KMS-11 (cell line): ENCODE measurements at regions not wholly inside any gene's neighbourhood (a gene's known extent, or its start where the extent isn't known, plus 50 kb on each side); places are given as distances from the start of the nearest gene placed in this dataset.

Source experiments
- H2AFZ ChIP-seq: fragments of 200-600 bp; sonication (generic); 2 replicates; pipeline ENCODE4 v1.6.1; 2016; ENCODE audit warnings: antibody characterized with exemption, mixed run types, low read depth
- H3K27ac ChIP-seq: fragments of 200-600 bp; sonication (generic); 2 replicates; pipeline ENCODE4 v1.6.1; 2016; ENCODE audit warnings: mild to moderate bottlenecking, mixed run types
- H3K27me3 ChIP-seq: fragments of 200-600 bp; sonication (generic); 2 replicates; pipeline ENCODE4 v1.6.1; 2017; ENCODE audit warnings: mild to moderate bottlenecking, low read depth, mixed run types, moderate library complexity; ENCODE audit not compliant: insufficient read depth
- H3K36me3 ChIP-seq: fragments of 200-600 bp; sonication (generic); 2 replicates; pipeline ENCODE4 v1.6.1; 2017; ENCODE audit warnings: mild to moderate bottlenecking, mixed run types; ENCODE audit not compliant: insufficient read depth
- H3K4me1 ChIP-seq: fragments of 200-600 bp; sonication (generic); 2 replicates; pipeline ENCODE4 v1.6.1; 2016; ENCODE audit warnings: mild to moderate bottlenecking, low read depth, mixed run types; ENCODE audit not compliant: poor library complexity, severe bottlenecking
- H3K4me2 ChIP-seq: fragments of 200-600 bp; sonication (generic); 2 replicates; pipeline ENCODE4 v1.7.0; 2016; ENCODE audit warnings: mild to moderate bottlenecking, mixed run types
- H3K4me3 ChIP-seq: fragments of 200-600 bp; sonication (generic); IDR thresholded peaks from 2 replicates; pipeline ENCODE4 v1.6.1; 2017; ENCODE audit warnings: low read depth, low read length, mixed read lengths; ENCODE audit not compliant: insufficient read depth
- H3K79me2 ChIP-seq: fragments of 200-600 bp; sonication (generic); 2 replicates; pipeline ENCODE4 v1.6.1; 2016; ENCODE audit warnings: low read depth, mixed run types; ENCODE audit not compliant: insufficient read depth
- H3K9ac ChIP-seq: fragments of 200-600 bp; sonication (generic); 2 replicates; pipeline ENCODE4 v1.6.1; 2016; ENCODE audit warnings: mild to moderate bottlenecking, mixed run types
- H4K20me1 ChIP-seq: fragments of 200-600 bp; sonication (generic); 2 replicates; pipeline ENCODE4 v1.6.1; 2016; ENCODE audit warnings: mild to moderate bottlenecking, mixed run types; ENCODE audit not compliant: insufficient read depth
- TF ChIP-seq, protein P1 (sequence below): fragments of 200-600 bp; sonication (generic); conservative IDR thresholded peaks from 2 replicates; pipeline ENCODE4 v1.6.1; 2017; ENCODE audit warnings: low read depth, mild to moderate bottlenecking, antibody characterized with exemption, low read length, moderate library complexity, mixed read lengths

DNA sequence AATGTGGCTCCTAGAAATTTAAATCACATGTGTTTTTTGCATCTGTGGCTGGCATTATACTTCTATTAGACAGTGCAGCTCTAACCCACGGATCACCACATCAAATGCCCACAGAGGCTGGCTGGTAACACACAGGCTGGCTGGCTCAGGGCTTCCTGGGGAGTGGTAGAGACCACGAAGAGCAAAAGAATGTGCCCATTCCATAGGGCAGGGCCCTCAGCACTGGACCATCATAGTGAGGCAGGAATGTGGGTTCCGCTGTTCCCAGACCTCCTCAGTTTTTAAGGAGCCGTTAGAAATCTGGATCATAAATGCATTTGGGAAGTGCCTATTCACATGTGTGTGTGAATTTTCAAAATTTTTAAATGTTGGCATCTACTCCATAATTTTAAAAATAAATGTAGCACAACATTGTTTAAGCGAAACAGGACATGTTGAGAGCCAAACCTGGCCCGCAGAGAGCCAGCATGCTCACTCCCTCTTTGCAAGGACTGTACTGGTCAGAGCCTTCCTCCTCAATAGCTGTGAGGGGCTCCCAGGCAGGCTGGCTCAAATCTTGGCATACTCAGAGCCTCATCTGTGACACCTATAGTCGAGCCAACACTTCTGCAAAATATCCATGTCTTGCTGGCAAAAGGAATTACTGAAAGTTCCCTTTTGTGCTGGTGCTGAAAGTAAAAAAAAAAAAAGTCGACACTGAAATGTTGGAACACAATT, 190.5 kb downstream of the FNDC1 start:
- H3K27ac ChIP-seq: no peak overlapping the region
- no peak overlapping the region for H3K4me3 ChIP-seq
- H3K79me2 ChIP-seq: no peaks in the 10 kb centered on the region
- H4K20me1 ChIP-seq: no peaks in the 10 kb centered on the region
- no peak overlapping the region for H3K4me2 ChIP-seq
- no peak overlapping the region for H3K9ac ChIP-seq
- no peak overlapping the region for H2AFZ ChIP-seq
- H3K27me3 ChIP-seq: no peaks in the 10 kb centered on the region
- H3K36me3 ChIP-seq: no peaks in the 10 kb centered on the region
- TF ChIP-seq, protein P1, sequence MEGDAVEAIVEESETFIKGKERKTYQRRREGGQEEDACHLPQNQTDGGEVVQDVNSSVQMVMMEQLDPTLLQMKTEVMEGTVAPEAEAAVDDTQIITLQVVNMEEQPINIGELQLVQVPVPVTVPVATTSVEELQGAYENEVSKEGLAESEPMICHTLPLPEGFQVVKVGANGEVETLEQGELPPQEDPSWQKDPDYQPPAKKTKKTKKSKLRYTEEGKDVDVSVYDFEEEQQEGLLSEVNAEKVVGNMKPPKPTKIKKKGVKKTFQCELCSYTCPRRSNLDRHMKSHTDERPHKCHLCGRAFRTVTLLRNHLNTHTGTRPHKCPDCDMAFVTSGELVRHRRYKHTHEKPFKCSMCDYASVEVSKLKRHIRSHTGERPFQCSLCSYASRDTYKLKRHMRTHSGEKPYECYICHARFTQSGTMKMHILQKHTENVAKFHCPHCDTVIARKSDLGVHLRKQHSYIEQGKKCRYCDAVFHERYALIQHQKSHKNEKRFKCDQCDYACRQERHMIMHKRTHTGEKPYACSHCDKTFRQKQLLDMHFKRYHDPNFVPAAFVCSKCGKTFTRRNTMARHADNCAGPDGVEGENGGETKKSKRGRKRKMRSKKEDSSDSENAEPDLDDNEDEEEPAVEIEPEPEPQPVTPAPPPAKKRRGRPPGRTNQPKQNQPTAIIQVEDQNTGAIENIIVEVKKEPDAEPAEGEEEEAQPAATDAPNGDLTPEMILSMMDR: no peak
- H3K4me1 ChIP-seq: no peaks in the 10 kb centered on the region

DNA sequence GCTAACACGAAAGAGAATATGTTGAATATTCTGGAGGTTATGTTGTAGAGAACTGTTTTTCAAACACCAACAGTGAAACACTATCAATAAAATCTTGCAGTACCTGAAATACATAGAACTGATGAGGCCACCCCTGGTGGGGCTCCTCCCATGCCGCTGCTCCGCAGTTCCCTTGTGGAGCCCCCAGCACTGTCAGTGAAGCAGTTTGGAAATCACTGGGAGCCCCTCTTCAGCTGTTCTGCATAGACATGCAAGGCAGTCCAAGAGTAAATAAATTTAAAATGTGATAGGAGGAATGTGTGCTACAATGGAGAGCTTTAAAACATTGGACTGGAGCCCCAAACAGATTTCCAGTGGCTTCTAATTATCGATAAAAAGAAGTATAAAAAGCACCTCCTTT, 189.4 kb downstream of the FNDC1 start:
- TF ChIP-seq, protein P1: no peak
- Histone ChIP-seq H3K36me3 (no peaks in the 10 kb centered on the region), H3K4me2 (no peak overlapping the region), H3K4me3 (no peak overlapping the region), H3K27me3 (no peaks in the 10 kb centered on the region), H3K9ac (no peak overlapping the region), H3K4me1 (no peaks in the 10 kb centered on the region), H2AFZ (no peak overlapping the region), H3K79me2 (no peaks in the 10 kb centered on the region), H4K20me1 (no peaks in the 10 kb centered on the region), H3K27ac (no peak overlapping the region)

DNA sequence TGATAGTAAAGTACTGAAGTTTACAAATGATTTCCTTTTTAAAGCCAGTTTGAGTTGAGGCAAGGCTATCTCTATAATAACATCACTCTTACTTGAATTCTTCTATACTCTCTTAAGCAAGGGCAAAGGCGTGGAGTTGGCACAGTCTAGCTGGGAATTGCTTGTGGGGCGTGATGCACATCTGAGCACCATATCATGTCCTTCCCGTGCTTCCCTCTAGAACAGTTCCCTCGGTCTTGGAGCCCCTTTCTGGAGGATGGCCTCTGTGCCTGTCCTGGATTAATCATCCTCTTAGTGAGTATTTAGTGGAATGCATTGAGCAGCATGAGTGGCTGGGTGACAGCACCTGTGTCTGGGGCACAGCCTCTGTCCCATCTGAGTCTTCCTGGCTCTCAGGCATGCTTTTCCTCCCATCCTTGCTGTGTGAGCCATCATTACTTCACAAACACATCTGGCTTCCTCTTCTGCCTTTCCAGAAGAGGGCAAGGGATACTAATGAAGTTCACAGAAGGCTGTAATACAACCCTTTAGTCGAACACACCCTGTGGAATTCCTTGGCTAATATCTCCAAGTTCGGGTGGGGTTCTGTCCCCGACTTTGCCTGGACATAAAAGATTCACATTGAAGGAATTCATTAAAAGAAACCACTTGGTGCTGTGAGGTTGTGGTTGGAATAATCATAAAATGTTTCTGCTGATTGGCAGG, 188.2 kb downstream of the FNDC1 start:
- Histone ChIP-seq H4K20me1 (no peaks in the 10 kb centered on the region), H3K79me2 (no peaks in the 10 kb centered on the region), H3K27me3 (no peaks in the 10 kb centered on the region), H3K4me3 (no peak overlapping the region), H3K36me3 (no peaks in the 10 kb centered on the region), H3K4me2 (no peak overlapping the region), H3K9ac (no peak overlapping the region), H2AFZ (no peak overlapping the region), H3K27ac (no peak overlapping the region), H3K4me1 (no peaks in the 10 kb centered on the region)
- TF ChIP-seq, protein P1: no peak

DNA sequence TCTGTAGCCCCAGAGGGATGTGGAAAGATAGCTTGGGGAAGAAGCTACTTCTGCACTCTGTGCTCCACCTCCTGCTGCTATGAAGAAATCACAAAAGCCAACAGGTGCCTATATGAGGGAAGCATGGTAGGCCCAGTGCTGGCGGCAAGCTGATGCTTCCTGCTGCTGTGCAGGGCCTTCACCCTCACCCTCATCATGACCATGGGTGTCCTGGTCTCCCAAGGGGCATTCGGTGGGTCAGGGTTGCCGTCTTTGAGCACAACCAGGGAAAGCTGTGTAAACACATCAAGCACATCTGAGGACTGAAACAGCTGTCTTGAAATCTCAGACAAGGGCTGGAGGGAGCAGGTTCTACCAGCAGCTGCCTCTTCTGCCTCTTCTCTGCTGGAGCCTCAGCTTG, 184.0 kb downstream of the FNDC1 start:
- Histone ChIP-seq H3K4me2 (no peak overlapping the region), H3K36me3 (no peaks in the 10 kb centered on the region), H3K4me3 (no peak overlapping the region), H2AFZ (no peak overlapping the region), H3K27ac (no peak overlapping the region), H4K20me1 (no peaks in the 10 kb centered on the region), H3K4me1 (no peaks in the 10 kb centered on the region), H3K79me2 (no peaks in the 10 kb centered on the region), H3K27me3 (no peaks in the 10 kb centered on the region), H3K9ac (no peak overlapping the region)
- TF ChIP-seq, protein P1: no peak
